ENCODE measurements at regions not wholly inside any gene's neighbourhood (a gene's known extent, or its start where the extent isn't known, plus 50 kb on each side); places are given as distances from the start of the nearest gene placed in this dataset.
"Not testable (repeated sequence)": the region's sequence is repeated elsewhere in the genome, so short reads cannot be mapped to it uniquely, and the experiment has no call there.

GRCh38 chrX:140432346-140433175 is 72.3 kb downstream of the SOX3 start:
- Histone ChIP-seq H3K36me3 (no peaks in the 10 kb centered on the region), H3K27ac (no peak overlapping the region), H3K4me1 (no peaks in the 10 kb centered on the region), H3K27me3 (no peaks in the 10 kb centered on the region), H3K4me3 (no peak overlapping the region), H3K9me3 (no peaks in the 10 kb centered on the region)
- DNase-seq (ENCODE audit: low spot score in 2 of 2), result no peak
- TF ChIP-seq EP300 (IDR thresholded peaks at IDR 0.05) (no peak), POLR2A (IDR thresholded peaks at IDR 0.05) (no peak), CTCF (IDR thresholded peaks at IDR 0.05) (no peak)
- 48 to 58% methylated on average over 2 to 4 of the region's 4 CpGs for WGBS, 2 donors

DNA sequence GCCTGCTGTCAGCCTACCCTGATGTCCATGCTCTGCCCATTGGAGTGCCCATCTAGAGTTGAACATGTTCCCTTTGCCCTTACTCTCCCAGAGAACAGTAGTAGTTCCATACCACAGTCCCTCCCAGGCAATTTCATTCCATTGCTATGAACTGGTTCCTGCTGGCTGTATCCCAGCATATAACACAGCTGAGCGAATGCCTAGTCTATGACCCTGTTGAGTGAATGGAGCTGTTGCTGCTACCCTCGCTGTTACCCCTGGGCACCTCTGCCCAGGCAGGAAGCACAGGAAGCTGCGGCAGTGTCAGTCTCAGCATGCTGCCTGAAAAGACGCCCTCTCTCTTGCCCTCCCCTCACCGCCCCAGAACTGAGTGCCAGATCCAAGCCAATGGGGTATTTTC is 73.3 kb downstream of the SOX3 start:
- Histone ChIP-seq H3K4me1 (no peaks in the 10 kb centered on the region), H3K9me3 (no peaks in the 10 kb centered on the region), H3K4me3 (no peak overlapping the region), H3K36me3 (no peaks in the 10 kb centered on the region), H3K27ac (no peak overlapping the region), H3K27me3 (no peaks in the 10 kb centered on the region)
- DNase-seq (ENCODE audit: low spot score in 2 of 2), result no peak
- 56 to 58% methylated on average over 2 to 5 of the region's 5 CpGs for WGBS, 2 donors
- TF ChIP-seq POLR2A (IDR thresholded peaks at IDR 0.05) (no peak), EP300 (IDR thresholded peaks at IDR 0.05) (no peak), CTCF (IDR thresholded peaks at IDR 0.05) (no peak)

DNA sequence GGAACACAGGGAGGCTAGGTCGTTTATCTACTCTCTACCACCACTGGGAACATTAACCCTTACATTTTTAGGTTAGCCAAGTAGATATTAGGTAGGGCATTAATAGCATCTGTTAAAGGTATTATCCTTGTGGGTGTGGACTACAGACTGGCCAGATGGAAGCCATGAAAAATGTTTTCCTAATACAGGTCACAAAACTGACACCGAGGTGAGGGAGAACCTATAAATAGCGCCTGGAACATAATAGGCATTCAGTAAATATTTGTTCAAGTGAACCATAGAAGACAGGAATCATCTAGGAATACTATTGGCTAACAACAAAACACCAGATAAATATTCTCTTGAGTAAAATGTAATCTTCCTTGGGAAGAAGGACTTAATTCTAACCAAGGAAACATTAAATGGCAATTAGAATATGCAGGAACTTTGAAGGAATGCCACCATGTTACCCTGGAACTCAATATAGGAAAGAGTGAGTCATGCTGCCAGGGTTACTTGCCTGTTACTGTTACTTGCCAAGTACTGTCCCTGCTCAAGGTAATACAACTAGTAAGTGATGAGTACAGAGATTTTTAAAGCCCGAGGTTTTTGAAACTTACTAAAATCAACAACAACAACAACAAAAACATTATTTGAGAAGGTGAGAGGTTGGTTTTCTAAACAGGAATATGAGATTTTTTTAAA is 79.0 kb downstream of the SOX3 start:
- no peak overlapping the region for H3K27ac ChIP-seq
- no peaks in the 10 kb centered on the region for H3K36me3 ChIP-seq
- no peak for TF ChIP-seq POLR2A (IDR thresholded peaks at IDR 0.05)
- no peak for TF ChIP-seq CTCF (IDR thresholded peaks at IDR 0.05)
- no peak for TF ChIP-seq EP300 (IDR thresholded peaks at IDR 0.05)
- no peaks in the 10 kb centered on the region for H3K27me3 ChIP-seq
- DNase-seq (ENCODE audit: low spot score in 2 of 2), result no peak
- 57 to 68% methylated on average over 4 of the region's 4 CpGs for WGBS, 2 donors
- H3K4me3 ChIP-seq, result no peak overlapping the region
- no peaks in the 10 kb centered on the region for H3K9me3 ChIP-seq
- H3K4me1 ChIP-seq, result no peaks in the 10 kb centered on the region

DNA sequence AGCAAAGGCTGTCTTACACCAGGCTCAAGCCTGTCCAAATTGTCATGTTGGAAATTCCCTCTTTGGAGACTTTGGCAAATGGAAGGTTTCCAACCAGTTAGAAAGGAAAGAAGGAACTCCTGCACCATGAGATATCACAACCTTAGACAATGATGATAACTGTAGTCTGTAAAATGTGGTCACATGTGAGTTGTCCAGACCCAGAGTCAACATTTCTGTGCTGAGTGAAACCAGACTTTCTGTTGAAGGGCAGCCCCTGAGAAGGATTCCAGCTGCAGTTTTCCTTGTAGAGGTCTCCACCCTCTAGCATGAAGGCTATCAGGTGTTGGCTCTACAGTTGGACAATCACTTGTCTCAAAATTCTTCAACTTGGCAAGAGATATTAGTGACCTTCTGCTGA is 82.4 kb downstream of the SOX3 start:
- Histone ChIP-seq H3K27me3 (no peaks in the 10 kb centered on the region), H3K4me3 (no peak overlapping the region), H3K9me3 (no peaks in the 10 kb centered on the region), H3K36me3 (no peaks in the 10 kb centered on the region), H3K4me1 (no peaks in the 10 kb centered on the region), H3K27ac (no peak overlapping the region)
- no peak for TF ChIP-seq CTCF (IDR thresholded peaks at IDR 0.05)
- no peak for TF ChIP-seq POLR2A (IDR thresholded peaks at IDR 0.05)
- TF ChIP-seq EP300 (IDR thresholded peaks at IDR 0.05), result no peak
- no peak for DNase-seq (ENCODE audit: low spot score in 2 of 2)

GRCh38 chrX:140402131-140402530 is 102.7 kb downstream of the SOX3 start:
- H3K27ac ChIP-seq; H3K9me3 ChIP-seq; H3K27me3 ChIP-seq; H3K4me3 ChIP-seq; H3K4me1 ChIP-seq; DNase-seq (ENCODE audit: low spot score in 2 of 2); H3K36me3 ChIP-seq: not testable (repeated sequence)
- 79 to 85% methylated on average over 1 of the region's 1 CpG for WGBS, 2 donors

DNA sequence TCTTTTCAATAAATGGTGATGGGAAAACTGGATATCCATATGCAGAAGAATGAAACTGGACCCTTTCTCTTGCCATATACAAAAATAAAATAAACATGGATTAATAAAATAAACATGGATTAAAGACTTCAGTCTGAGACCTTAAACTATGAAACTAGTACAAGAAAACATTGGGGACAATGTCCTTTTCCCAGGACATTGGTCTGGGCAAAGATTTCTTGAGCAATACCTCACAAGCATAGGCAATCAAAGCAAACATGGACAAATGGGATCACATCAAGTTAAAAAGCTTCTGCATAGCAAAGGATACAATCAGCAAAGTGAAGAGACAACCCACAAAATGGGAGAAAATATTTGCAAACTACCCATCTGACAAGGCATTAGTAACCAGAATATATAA is 108.5 kb downstream of the SOX3 start:
- H3K4me3 ChIP-seq; H3K36me3 ChIP-seq; DNase-seq (ENCODE audit: low spot score in 2 of 2); H3K4me1 ChIP-seq; H3K9me3 ChIP-seq; H3K27ac ChIP-seq; H3K27me3 ChIP-seq: not testable (repeated sequence)
